Fibroblast of lung (primary cell): ENCODE measurements at regions not wholly inside any gene's neighbourhood (a gene's known extent, or its start where the extent isn't known, plus 50 kb on each side); places are given as distances from the start of the nearest gene placed in this dataset.
"Not testable (repeated sequence)": the region's sequence is repeated elsewhere in the genome, so short reads cannot be mapped to it uniquely, and the experiment has no call there.

Source experiments
- DNase-seq, 2 donors: peaks; one replicate each; pipeline versions ENCODE4 v3.0.0 to v3.0.0-alpha.2; 2010; ENCODE audit warnings: low read depth in 2 of 2
- H2AFZ ChIP-seq: 2 replicates; pipeline ENCODE4 v1.5.1; 2012; ENCODE audit warnings: low read length, control low read depth, inconsistent platforms
- H3K27ac ChIP-seq: 2 replicates; pipeline ENCODE4 v1.5.1; 2011; ENCODE audit warnings: low read length, control low read depth; ENCODE audit not compliant: insufficient read depth
- H3K27me3 ChIP-seq: 2 replicates; pipeline ENCODE4 v1.5.1; 2011; ENCODE audit warnings: mild to moderate bottlenecking, low read length; ENCODE audit not compliant: control insufficient read depth, insufficient read depth
- H3K36me3 ChIP-seq: 2 replicates; pipeline ENCODE4 v1.5.1; 2011; ENCODE audit warnings: low read length; ENCODE audit not compliant: control insufficient read depth, insufficient read depth
- H3K4me1 ChIP-seq: 2 replicates; pipeline ENCODE4 v1.5.1; 2011; ENCODE audit warnings: low read length; ENCODE audit not compliant: control insufficient read depth, insufficient read depth; ENCODE audit errors: extremely low read depth
- H3K4me2 ChIP-seq: 2 replicates; pipeline ENCODE4 v1.5.1; 2011; ENCODE audit warnings: low read length, control low read depth; ENCODE audit not compliant: insufficient read depth; ENCODE audit errors: extremely low read depth
- H3K4me3 ChIP-seq, 4 experiments: fragments of 200-600 bp in 1 of 4; sonication (generic) in 1 of 4; replicated peaks in 1 of 4; 2 replicates each; pipeline ENCODE4 v1.5.1; 2011 to 2016; ENCODE audit warnings: low read length in 4 of 4, low read depth in 3 of 4, mild to moderate bottlenecking in 3 of 4, control low read depth in 2 of 4, inconsistent platforms in 1 of 4, mixed read lengths in 1 of 4; ENCODE audit not compliant: insufficient read depth in 1 of 4; ENCODE audit errors: control extremely low read depth in 1 of 4
- H3K79me2 ChIP-seq: 2 replicates; pipeline ENCODE4 v1.5.1; 2012; ENCODE audit warnings: mild to moderate bottlenecking, low read length, inconsistent platforms; ENCODE audit not compliant: control insufficient read depth, insufficient read depth
- H3K9ac ChIP-seq: 2 replicates; pipeline ENCODE4 v1.5.1; 2011; ENCODE audit warnings: mild to moderate bottlenecking, low read length, control low read depth; ENCODE audit not compliant: insufficient read depth
- H3K9me3 ChIP-seq: 2 replicates; pipeline ENCODE4 v1.5.1; 2012; ENCODE audit warnings: low read depth, low read length; ENCODE audit not compliant: control insufficient read depth, insufficient read depth
- H4K20me1 ChIP-seq: 2 replicates; pipeline ENCODE4 v1.5.1; 2011; ENCODE audit warnings: low read length; ENCODE audit not compliant: control insufficient read depth, insufficient read depth; ENCODE audit errors: extremely low read depth
- CTCF ChIP-seq, 2 donors: IDR thresholded peaks in 1 of 2; conservative IDR thresholded peaks in 1 of 2; 1 replicate in 1 of 2; 2 replicates in 1 of 2; pipeline ENCODE4 v1.5.1; 2011 to 2012; ENCODE audit warnings: low read length in 2 of 2, control low read depth in 1 of 2, inconsistent platforms in 1 of 2, low read depth in 1 of 2, mild to moderate bottlenecking in 1 of 2
- EZH2 ChIP-seq: IDR thresholded peaks from 2 replicates; pipeline ENCODE4 v1.5.1; 2012; ENCODE audit warnings: low read length, control low read depth, mild to moderate bottlenecking; ENCODE audit errors: missing control alignments

GRCh38 chrX:92117701-92118100, 338.5 kb downstream of the PCDH11X start:
- not testable (repeated sequence) for H3K79me2 ChIP-seq, H2AFZ ChIP-seq, H3K27ac ChIP-seq, H4K20me1 ChIP-seq, H3K4me1 ChIP-seq, H3K9me3 ChIP-seq, H3K4me2 ChIP-seq, H3K36me3 ChIP-seq, H3K4me3 ChIP-seq, H3K27me3 ChIP-seq, DNase-seq, H3K9ac ChIP-seq

- not testable (repeated sequence) for H3K9ac ChIP-seq, H3K36me3 ChIP-seq, H3K4me1 ChIP-seq, H4K20me1 ChIP-seq, H3K27me3 ChIP-seq, H3K4me3 ChIP-seq, H3K79me2 ChIP-seq, H3K27ac ChIP-seq, H3K9me3 ChIP-seq, H3K4me2 ChIP-seq, H2AFZ ChIP-seq, DNase-seq
Observed at GRCh38 chrX:92163035-92163434, 383.9 kb downstream of the PCDH11X start.

DNA sequence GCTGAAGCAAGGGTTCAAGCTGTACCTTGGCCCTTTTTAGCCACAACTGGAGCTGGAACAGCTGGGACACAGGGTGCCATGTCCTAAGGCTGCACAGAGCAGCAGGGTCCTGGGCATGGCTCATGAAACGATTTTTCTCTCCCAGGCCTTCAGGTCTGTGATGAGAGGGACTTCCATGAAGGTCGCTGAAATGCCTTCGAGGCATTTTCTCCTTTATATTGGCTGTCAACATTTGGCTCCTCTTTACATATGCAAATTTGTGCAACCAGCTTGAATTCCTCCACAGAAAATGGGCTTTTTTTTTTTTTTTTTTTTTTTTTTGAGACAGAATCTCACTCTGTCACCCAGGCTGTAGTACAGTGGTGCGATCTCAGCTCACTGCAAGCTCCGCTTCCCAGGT, 430.8 kb downstream of the PCDH11X start:
- Histone ChIP-seq H3K9ac (no peak overlapping the region), H4K20me1 (no peaks in the 10 kb centered on the region), H3K27ac (no peak overlapping the region), H3K4me1 (no peaks in the 10 kb centered on the region), H3K4me2 (no peak overlapping the region), H3K36me3 (no peaks in the 10 kb centered on the region), H3K79me2 (no peaks in the 10 kb centered on the region), H2AFZ (no peak overlapping the region), H3K4me3 (no peak overlapping the region), H3K9me3 (no peaks in the 10 kb centered on the region), H3K27me3 (no peaks in the 10 kb centered on the region)
- TF ChIP-seq EZH2: no peak
- TF ChIP-seq CTCF (conservative IDR thresholded peaks at IDR 0.05 in 1 of 2, IDR thresholded peaks at IDR 0.05 in 1 of 2; ENCODE audit: low read depth in 1 of 2, low read length in 2 of 2): no peak
- no peak for DNase-seq

DNA sequence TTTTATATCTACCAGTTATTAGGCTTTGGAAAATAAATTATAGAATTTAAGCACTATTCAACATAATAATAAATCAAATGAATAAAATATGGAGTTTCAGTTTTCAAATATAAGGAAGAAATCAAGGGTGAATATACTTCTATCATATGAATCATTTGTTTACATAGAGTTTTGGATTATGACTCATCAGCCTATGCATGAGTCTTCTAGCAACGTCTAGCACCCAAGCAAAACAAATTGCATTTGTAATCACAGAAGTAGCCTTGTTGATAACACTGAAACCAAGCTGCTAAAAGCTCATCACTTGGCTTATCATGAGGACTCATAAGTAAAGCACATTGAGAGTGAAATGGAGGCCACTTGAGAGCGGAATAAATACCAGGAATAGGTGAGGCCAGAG, 434.6 kb downstream of the PCDH11X start:
- H3K36me3 ChIP-seq: no peaks in the 10 kb centered on the region
- no peak overlapping the region for H3K9ac ChIP-seq
- H3K79me2 ChIP-seq: no peaks in the 10 kb centered on the region
- no peaks in the 10 kb centered on the region for H4K20me1 ChIP-seq
- no peak overlapping the region for H3K27ac ChIP-seq
- H2AFZ ChIP-seq: no peak overlapping the region
- no peaks in the 10 kb centered on the region for H3K4me1 ChIP-seq
- no peak overlapping the region for H3K4me2 ChIP-seq
- TF ChIP-seq EZH2 (no peak), CTCF (conservative IDR thresholded peaks at IDR 0.05 in 1 of 2, IDR thresholded peaks at IDR 0.05 in 1 of 2; ENCODE audit: low read depth in 1 of 2, low read length in 2 of 2) (no peak)
- no peaks in the 10 kb centered on the region for H3K27me3 ChIP-seq
- no peaks in the 10 kb centered on the region for H3K9me3 ChIP-seq
- H3K4me3 ChIP-seq: no peak overlapping the region
- peak; percentile 1 to 11 for DNase-seq

- not testable (repeated sequence) for H3K4me3 ChIP-seq, H3K79me2 ChIP-seq, H2AFZ ChIP-seq, H3K4me2 ChIP-seq, H3K9me3 ChIP-seq, H3K4me1 ChIP-seq, H3K27ac ChIP-seq, H4K20me1 ChIP-seq, DNase-seq, H3K27me3 ChIP-seq, H3K9ac ChIP-seq, H3K36me3 ChIP-seq
Observed at GRCh38 chrX:92215011-92215410, 435.8 kb downstream of the PCDH11X start.
